NB4 (cell line): ENCODE measurements at regions not wholly inside any gene's neighbourhood (a gene's known extent, or its start where the extent isn't known, plus 50 kb on each side); places are given as distances from the start of the nearest gene placed in this dataset.

Experiments used
- DNase-seq: peaks from one replicate; pipeline ENCODE4 v3.0.0; 2010; ENCODE audit warnings: low read depth
- H3K4me3 ChIP-seq: one replicate; pipeline ENCODE4 v1.5.1; 2011; ENCODE audit warnings: mild to moderate bottlenecking, low read depth, low read length, moderate library complexity
- CTCF ChIP-seq: IDR thresholded peaks from one replicate; pipeline ENCODE4 v1.5.1; 2012; ENCODE audit warnings: low read depth, low read length
- MAX ChIP-seq: IDR thresholded peaks from 2 replicates; pipeline ENCODE4 v1.6.1; 2011; ENCODE audit warnings: low read depth, low read length
- MYC ChIP-seq: IDR thresholded peaks from 2 replicates; pipeline ENCODE4 v1.6.1; 2011; ENCODE audit warnings: low read depth, low read length
- POLR2A ChIP-seq: IDR thresholded peaks from 2 replicates; pipeline ENCODE4 v1.6.1; 2011; ENCODE audit warnings: mild to moderate bottlenecking; ENCODE audit not compliant: insufficient read length; ENCODE audit errors: extremely low read depth

- DNase-seq, result no peak
- H3K4me3 ChIP-seq, result no peak overlapping the region
- TF ChIP-seq CTCF (no peak), MYC (no peak), POLR2A (no peak), MAX (no peak)
Observed at GRCh38 chr3:151983538-151983937, 110.1 kb downstream of the SUCNR1 start.

GRCh38 chr3:151985787-151986430 is 112.5 kb downstream of the SUCNR1 start:
- DNase-seq, result no peak
- no peak overlapping the region for H3K4me3 ChIP-seq
- TF ChIP-seq MAX (no peak), MYC (no peak), POLR2A (no peak), CTCF (no peak)

GRCh38 chr3:151987893-151988292 is 114.5 kb downstream of the SUCNR1 start:
- TF ChIP-seq MAX, result no peak
- TF ChIP-seq MYC, result no peak
- TF ChIP-seq CTCF, result no peak
- TF ChIP-seq POLR2A, result no peak
- DNase-seq, result no peak
- no peak overlapping the region for H3K4me3 ChIP-seq

GRCh38 chr3:151989621-151990020 is 116.2 kb downstream of the SUCNR1 start:
- H3K4me3 ChIP-seq, result no peak overlapping the region
- TF ChIP-seq POLR2A (no peak), MAX (no peak), MYC (no peak), CTCF (no peak)
- DNase-seq, result no peak

- no peak for TF ChIP-seq MAX
- TF ChIP-seq CTCF, result no peak
- no peak for TF ChIP-seq POLR2A
- TF ChIP-seq MYC, result no peak
- DNase-seq, result no peak
- no peak overlapping the region for H3K4me3 ChIP-seq
Observed at GRCh38 chr3:151990696-151991376, 117.4 kb downstream of the SUCNR1 start.
